Upper lobe of left lung (tissue), 4 donors: ENCODE measurements at regions not wholly inside any gene's neighbourhood (a gene's known extent, or its start where the extent isn't known, plus 50 kb on each side); places are given as distances from the start of the nearest gene placed in this dataset.

ENCODE experiments used
- CTCF ChIP-seq, 6 experiments: fragments of 450-650 bp in 4 of 6; fragments of 200-600 bp in 2 of 6; sonication (generic) in 2 of 6; IDR thresholded peaks; one replicate each; pipeline ENCODE4 v1.5.1; 2016 to 2019; ENCODE audit warnings: antibody characterized with exemption in 6 of 6
- EP300 ChIP-seq, 4 donors: sonication (generic); formaldehyde crosslinking; IDR thresholded peaks; one replicate each; pipeline ENCODE4 v1.5.1; 2017; ENCODE audit warnings: antibody characterized with exemption in 4 of 4, control low read depth in 2 of 4
- POLR2A ChIP-seq, 4 donors: fragments of 450-650 bp; IDR thresholded peaks; one replicate each; pipeline ENCODE4 v1.5.1; 2016 to 2017; ENCODE audit warnings: antibody characterized with exemption in 4 of 4, mild to moderate bottlenecking in 2 of 4
- POLR2AphosphoS5 ChIP-seq, 2 donors: sonication (generic); formaldehyde crosslinking; IDR thresholded peaks; one replicate each; pipeline ENCODE4 v1.5.1; 2017; ENCODE audit warnings: antibody characterized with exemption in 2 of 2

GRCh38 chr18:51712821-51713220 is 515.3 kb upstream of the MEX3C start:
- TF ChIP-seq CTCF (IDR thresholded peaks at IDR 0.05) (no peak), POLR2AphosphoS5 (IDR thresholded peaks at IDR 0.05) (no peak), POLR2A (IDR thresholded peaks at IDR 0.05) (no peak), EP300 (IDR thresholded peaks at IDR 0.05) (no peak)
